ENCODE measurements at regions not wholly inside any gene's neighbourhood (a gene's known extent, or its start where the extent isn't known, plus 50 kb on each side); places are given as distances from the start of the nearest gene placed in this dataset.

- Histone ChIP-seq H3K4me1 (ENCODE audit: control insufficient read depth, insufficient read depth, low read length) (no peaks in the 10 kb centered on the region), H3K27me3 (ENCODE audit: control insufficient read depth, insufficient read depth, low read length) (no peaks in the 10 kb centered on the region), H3K9ac (ENCODE audit: low read depth, low read length) (no peak overlapping the region), H3K9me3 (ENCODE audit: control insufficient read depth, insufficient read depth, low read length) (no peaks in the 10 kb centered on the region), H3K4me3 (ENCODE audit: low read depth, low read length) (no peak overlapping the region), H3K36me3 (ENCODE audit: control insufficient read depth, insufficient read depth, low read length) (no peaks in the 10 kb centered on the region)
These were observed 187.0 kb upstream of the C14orf180 start for GRCh38 chr14:104392396-104393198.

DNA sequence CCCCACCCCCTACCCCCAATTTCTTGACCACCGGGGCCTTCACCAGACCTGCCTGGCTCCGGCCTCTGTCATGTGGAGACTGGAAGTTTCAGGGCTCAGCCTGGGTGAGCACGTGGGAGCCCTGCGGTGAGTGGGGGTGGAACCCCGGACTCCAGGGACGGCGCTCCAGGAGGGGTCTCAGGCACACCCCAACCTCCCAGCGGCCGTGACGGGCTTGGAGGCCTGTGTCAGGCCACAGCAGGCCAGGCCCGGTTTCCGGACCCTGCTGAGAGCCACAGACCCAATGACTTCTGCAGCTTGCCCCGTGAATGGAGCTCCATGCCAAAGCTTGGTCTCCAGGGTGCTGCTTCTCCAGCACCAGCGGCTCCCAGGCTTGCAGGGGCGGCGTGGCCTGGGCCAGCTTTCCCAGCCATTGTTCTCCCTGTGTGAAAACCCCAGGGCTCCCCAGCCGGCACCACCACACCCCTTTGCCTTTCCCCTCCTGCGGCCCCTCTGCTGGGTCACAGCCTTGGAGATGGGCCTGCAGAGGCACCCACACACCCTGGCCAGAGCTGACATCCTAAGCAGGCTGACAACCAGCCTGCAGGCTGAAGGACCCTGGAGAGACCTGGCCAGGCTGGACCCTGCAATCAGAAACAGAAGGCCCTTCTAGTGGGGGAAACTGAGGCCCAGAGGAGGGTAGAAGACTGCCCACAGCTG, 186.2 kb upstream of the C14orf180 start:
- Histone ChIP-seq H3K9me3 (ENCODE audit: control insufficient read depth, insufficient read depth, low read length) (no peaks in the 10 kb centered on the region), H3K27me3 (ENCODE audit: control insufficient read depth, insufficient read depth, low read length) (no peaks in the 10 kb centered on the region), H3K4me3 (ENCODE audit: low read depth, low read length) (no peak overlapping the region), H3K36me3 (ENCODE audit: control insufficient read depth, insufficient read depth, low read length) (no peaks in the 10 kb centered on the region), H3K9ac (ENCODE audit: low read depth, low read length) (no peak overlapping the region), H3K4me1 (ENCODE audit: control insufficient read depth, insufficient read depth, low read length) (no peaks in the 10 kb centered on the region)

- no peak overlapping the region for H3K4me3 ChIP-seq (ENCODE audit: low read depth, low read length)
- no peaks in the 10 kb centered on the region for H3K27me3 ChIP-seq (ENCODE audit: control insufficient read depth, insufficient read depth, low read length)
- H3K4me1 ChIP-seq (ENCODE audit: control insufficient read depth, insufficient read depth, low read length): no peaks in the 10 kb centered on the region
- no peaks in the 10 kb centered on the region for H3K36me3 ChIP-seq (ENCODE audit: control insufficient read depth, insufficient read depth, low read length)
- no peaks in the 10 kb centered on the region for H3K9me3 ChIP-seq (ENCODE audit: control insufficient read depth, insufficient read depth, low read length)
- no peak overlapping the region for H3K9ac ChIP-seq (ENCODE audit: low read depth, low read length)
These were observed 185.6 kb upstream of the C14orf180 start for GRCh38 chr14:104393898-104394381.

GRCh38 chr14:104394409-104394851, 185.1 kb upstream of the C14orf180 start:
- no peaks in the 10 kb centered on the region for H3K9me3 ChIP-seq (ENCODE audit: control insufficient read depth, insufficient read depth, low read length)
- H3K9ac ChIP-seq (ENCODE audit: low read depth, low read length): no peak overlapping the region
- no peak overlapping the region for H3K4me3 ChIP-seq (ENCODE audit: low read depth, low read length)
- H3K4me1 ChIP-seq (ENCODE audit: control insufficient read depth, insufficient read depth, low read length): no peaks in the 10 kb centered on the region
- no peaks in the 10 kb centered on the region for H3K36me3 ChIP-seq (ENCODE audit: control insufficient read depth, insufficient read depth, low read length)
- H3K27me3 ChIP-seq (ENCODE audit: control insufficient read depth, insufficient read depth, low read length): no peaks in the 10 kb centered on the region

GRCh38 chr14:104395276-104395675, 184.3 kb upstream of the C14orf180 start:
- no peaks in the 10 kb centered on the region for H3K4me1 ChIP-seq (ENCODE audit: control insufficient read depth, insufficient read depth, low read length)
- H3K9me3 ChIP-seq (ENCODE audit: control insufficient read depth, insufficient read depth, low read length): no peaks in the 10 kb centered on the region

DNA sequence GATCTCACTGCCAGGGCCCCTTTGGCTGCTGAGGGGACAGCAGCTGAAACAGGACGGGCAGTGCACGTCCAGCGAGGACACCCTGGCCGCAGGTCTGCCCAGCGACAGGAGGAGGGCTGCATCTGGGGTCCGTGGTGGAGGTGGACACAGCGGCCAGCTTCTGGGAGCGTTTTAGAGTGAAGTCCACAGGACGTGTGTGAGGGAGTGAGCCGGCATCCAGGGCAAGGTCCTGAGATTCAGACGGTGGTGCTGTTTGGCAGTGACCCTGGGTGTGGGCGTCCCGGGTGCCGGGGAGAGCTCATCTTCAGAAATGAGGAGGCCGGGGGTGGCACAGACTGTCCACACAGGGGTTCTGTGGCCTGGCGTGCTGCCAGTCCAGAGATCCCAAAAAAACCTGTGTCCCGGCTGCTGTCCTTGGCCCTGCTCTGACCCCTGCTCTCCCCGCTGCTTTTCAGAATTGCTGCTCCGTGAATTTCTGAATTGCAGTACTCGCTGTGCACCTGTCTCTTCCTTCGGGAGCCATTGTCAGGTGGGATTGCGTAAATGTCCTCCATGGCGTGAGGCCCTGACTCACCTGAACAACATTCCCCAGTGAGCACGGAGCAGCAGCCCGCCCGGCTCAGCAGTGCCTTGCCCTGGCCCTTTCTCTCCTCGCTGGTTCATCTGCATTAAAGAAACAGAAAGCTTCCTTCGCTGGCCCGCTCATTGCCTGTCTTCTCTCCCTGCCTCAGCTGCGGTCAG, 183.5 kb upstream of the C14orf180 start:
- Histone ChIP-seq H3K36me3 (ENCODE audit: control insufficient read depth, insufficient read depth, low read length) (no peaks in the 10 kb centered on the region), H3K9ac (ENCODE audit: low read depth, low read length) (no peak overlapping the region), H3K27me3 (ENCODE audit: control insufficient read depth, insufficient read depth, low read length) (no peaks in the 10 kb centered on the region), H3K4me3 (ENCODE audit: low read depth, low read length) (no peak overlapping the region), H3K4me1 (ENCODE audit: control insufficient read depth, insufficient read depth, low read length) (no peaks in the 10 kb centered on the region), H3K9me3 (ENCODE audit: control insufficient read depth, insufficient read depth, low read length) (no peaks in the 10 kb centered on the region)

More at GRCh38 chr14:104395276-104395675, 184.3 kb upstream of the C14orf180 start:
- H3K36me3 ChIP-seq (ENCODE audit: control insufficient read depth, insufficient read depth, low read length): no peaks in the 10 kb centered on the region
- H3K4me3 ChIP-seq (ENCODE audit: low read depth, low read length): no peak overlapping the region
- no peak overlapping the region for H3K9ac ChIP-seq (ENCODE audit: low read depth, low read length)
- no peaks in the 10 kb centered on the region for H3K27me3 ChIP-seq (ENCODE audit: control insufficient read depth, insufficient read depth, low read length)

DNA sequence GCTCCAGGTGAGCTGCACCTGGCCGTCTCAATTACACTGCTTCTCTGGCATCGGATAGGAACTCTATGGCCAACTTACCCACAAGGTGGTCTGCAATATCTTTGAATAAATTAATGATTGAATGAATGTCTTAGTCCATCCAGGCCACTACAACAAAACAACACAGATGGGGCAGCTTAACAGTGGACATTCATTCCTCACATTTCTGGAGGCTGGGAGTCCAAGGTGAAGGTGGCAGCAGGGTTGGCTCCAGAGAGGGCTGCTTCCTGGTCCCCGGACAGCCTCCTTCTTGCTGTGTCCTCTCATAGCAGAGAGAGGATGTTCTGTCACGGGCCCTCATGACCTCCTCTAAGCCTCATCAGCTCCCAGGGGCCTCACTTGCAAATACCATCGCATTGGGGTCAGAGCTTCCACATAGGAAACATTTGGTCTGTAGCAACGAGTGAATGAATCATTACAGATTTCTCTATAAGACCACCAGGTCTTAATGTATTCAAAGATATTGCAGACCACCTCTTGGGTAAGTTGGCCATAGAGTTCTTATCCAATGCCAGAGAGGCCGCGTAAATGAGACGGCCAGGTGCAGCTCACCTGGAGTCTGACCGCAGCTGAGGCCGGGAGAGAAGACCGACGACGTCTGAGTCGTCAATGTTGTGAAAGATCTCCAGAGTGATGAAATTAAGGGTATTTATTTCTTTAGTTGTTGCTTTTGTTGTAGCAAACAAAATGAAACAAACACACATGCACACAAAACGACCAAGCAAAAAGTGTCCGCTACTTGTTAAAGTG, 182.7 kb upstream of the C14orf180 start:
- H3K27me3 ChIP-seq (ENCODE audit: control insufficient read depth, insufficient read depth, low read length): no peaks in the 10 kb centered on the region
- H3K36me3 ChIP-seq (ENCODE audit: control insufficient read depth, insufficient read depth, low read length): no peaks in the 10 kb centered on the region
- H3K4me3 ChIP-seq (ENCODE audit: low read depth, low read length): no peak overlapping the region
- no peaks in the 10 kb centered on the region for H3K4me1 ChIP-seq (ENCODE audit: control insufficient read depth, insufficient read depth, low read length)
- H3K9me3 ChIP-seq (ENCODE audit: control insufficient read depth, insufficient read depth, low read length): no peaks in the 10 kb centered on the region
- no peak overlapping the region for H3K9ac ChIP-seq (ENCODE audit: low read depth, low read length)

DNA sequence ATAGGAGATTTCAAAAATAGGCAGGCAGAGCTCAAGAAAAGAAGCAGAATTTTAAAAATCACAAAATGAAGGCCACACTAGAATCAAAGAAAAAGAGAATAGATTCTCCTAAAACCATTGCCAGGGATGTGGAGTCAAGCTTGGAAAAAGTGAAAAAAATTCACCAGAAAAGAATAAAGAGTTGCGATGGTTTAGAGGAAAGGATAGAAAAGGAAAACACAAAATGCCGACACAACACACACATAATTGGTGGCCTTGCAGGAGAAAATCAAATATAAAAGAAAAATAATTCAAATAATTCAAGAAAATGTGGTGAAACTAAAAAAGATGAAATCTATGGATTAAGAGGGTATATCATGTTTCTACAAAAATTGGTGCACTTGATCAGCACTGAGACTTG, 181.6 kb upstream of the C14orf180 start:
- no peaks in the 10 kb centered on the region for H3K9me3 ChIP-seq (ENCODE audit: control insufficient read depth, insufficient read depth, low read length)
- no peaks in the 10 kb centered on the region for H3K36me3 ChIP-seq (ENCODE audit: control insufficient read depth, insufficient read depth, low read length)
- H3K27me3 ChIP-seq (ENCODE audit: control insufficient read depth, insufficient read depth, low read length): no peaks in the 10 kb centered on the region
- H3K4me1 ChIP-seq (ENCODE audit: control insufficient read depth, insufficient read depth, low read length): no peaks in the 10 kb centered on the region
- no peak overlapping the region for H3K9ac ChIP-seq (ENCODE audit: low read depth, low read length)
- no peak overlapping the region for H3K4me3 ChIP-seq (ENCODE audit: low read depth, low read length)

DNA sequence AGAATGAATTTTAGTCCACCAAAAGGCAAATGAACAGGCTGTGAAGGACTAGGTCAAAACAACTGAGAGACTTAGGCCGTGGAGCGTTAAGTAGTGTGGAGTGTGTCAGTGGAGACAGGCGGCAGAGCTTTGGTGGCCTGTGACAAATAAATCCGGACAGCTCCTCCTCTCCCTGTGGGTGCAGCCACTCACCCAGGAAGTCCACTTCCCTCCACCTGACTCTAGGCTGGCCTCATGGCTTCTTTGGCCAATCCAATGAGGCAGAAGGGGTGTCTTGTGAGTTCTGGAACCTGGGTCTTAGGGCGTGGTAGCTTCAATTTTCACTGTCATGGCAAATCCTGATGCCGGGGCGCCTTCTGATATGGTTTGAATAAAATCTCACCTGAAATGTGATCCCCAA, 180.9 kb upstream of the C14orf180 start:
- Histone ChIP-seq H3K4me3 (ENCODE audit: low read depth, low read length) (no peak overlapping the region), H3K27me3 (ENCODE audit: control insufficient read depth, insufficient read depth, low read length) (no peaks in the 10 kb centered on the region), H3K36me3 (ENCODE audit: control insufficient read depth, insufficient read depth, low read length) (no peaks in the 10 kb centered on the region), H3K9me3 (ENCODE audit: control insufficient read depth, insufficient read depth, low read length) (no peaks in the 10 kb centered on the region), H3K9ac (ENCODE audit: low read depth, low read length) (no peak overlapping the region), H3K4me1 (ENCODE audit: control insufficient read depth, insufficient read depth, low read length) (peaks cover 2% of the 10 kb centered on the region)

DNA sequence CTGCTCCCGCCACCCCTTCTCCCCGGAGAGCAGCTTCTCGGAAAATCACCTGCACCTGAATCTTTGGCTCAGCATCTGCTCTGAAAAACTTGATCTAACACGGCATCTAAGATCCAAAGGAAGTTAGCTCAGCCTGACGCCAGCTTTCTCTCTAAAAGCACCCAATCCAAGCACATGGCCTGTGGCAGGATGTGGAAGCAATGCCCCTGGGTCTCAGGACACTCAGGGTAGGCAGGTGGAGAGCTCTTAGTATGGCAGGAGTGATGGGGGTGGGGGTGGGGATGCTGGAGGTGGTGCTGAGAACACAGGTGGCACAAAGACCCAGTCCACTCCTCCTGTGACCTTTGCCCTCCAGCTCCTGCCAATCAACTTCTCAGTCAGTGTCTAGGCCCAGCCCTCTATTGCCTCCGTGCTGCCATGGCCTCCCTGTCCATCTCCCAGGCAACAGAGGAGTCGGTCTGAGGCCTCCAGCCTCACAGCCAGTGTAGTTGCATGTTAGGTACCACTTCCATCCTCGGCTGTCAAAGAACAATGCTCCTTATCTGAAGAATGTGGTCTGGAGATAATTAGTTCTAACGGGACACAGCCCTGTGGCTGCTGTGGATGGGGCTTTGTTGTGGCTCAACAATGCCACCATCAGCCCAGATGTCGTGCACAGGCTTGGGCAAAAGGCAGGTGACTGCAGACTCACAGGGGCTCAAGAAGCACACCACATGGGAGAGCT, 180.0 kb upstream of the C14orf180 start:
- Histone ChIP-seq H3K27me3 (ENCODE audit: control insufficient read depth, insufficient read depth, low read length) (no peaks in the 10 kb centered on the region), H3K4me3 (ENCODE audit: low read depth, low read length) (no peak overlapping the region), H3K9me3 (ENCODE audit: control insufficient read depth, insufficient read depth, low read length) (no peaks in the 10 kb centered on the region), H3K4me1 (ENCODE audit: control insufficient read depth, insufficient read depth, low read length) (peaks cover 5% of the 10 kb centered on the region), H3K9ac (ENCODE audit: low read depth, low read length) (no peak overlapping the region), H3K36me3 (ENCODE audit: control insufficient read depth, insufficient read depth, low read length) (no peaks in the 10 kb centered on the region)

Data from iPS-15b (cell line).